ENCODE measurements at regions not wholly inside any gene's neighbourhood (a gene's known extent, or its start where the extent isn't known, plus 50 kb on each side); places are given as distances from the start of the nearest gene placed in this dataset.
"Not testable (repeated sequence)": the region's sequence is repeated elsewhere in the genome, so short reads cannot be mapped to it uniquely, and the experiment has no call there.

GRCh38 chr3:137694836-137695235 lies 69.3 kb upstream of the SOX14 start:
- Histone ChIP-seq H3K27me3 (ENCODE audit: insufficient read depth, low read depth, severe bottlenecking) (no peaks in the 10 kb centered on the region), H3K9me3 (ENCODE audit: severe bottlenecking) (no peaks in the 10 kb centered on the region), H3K27ac (no peak overlapping the region), H3K36me3 (no peaks in the 10 kb centered on the region), H3K4me3 (ENCODE audit: low read depth, low read length) (no peak overlapping the region)
- no peak for DNase-seq
- no peak for TF ChIP-seq CTCF (IDR thresholded peaks at IDR 0.05; ENCODE audit: low read depth, low read length)

GRCh38 chr3:137695351-137695750 lies 68.8 kb upstream of the SOX14 start:
- no peaks in the 10 kb centered on the region for H3K9me3 ChIP-seq (ENCODE audit: severe bottlenecking)
- H3K4me3 ChIP-seq (ENCODE audit: low read depth, low read length), result no peak overlapping the region
- no peak for TF ChIP-seq CTCF (IDR thresholded peaks at IDR 0.05; ENCODE audit: low read depth, low read length)
- no peaks in the 10 kb centered on the region for H3K27me3 ChIP-seq (ENCODE audit: insufficient read depth, low read depth, severe bottlenecking)
- H3K27ac ChIP-seq, result no peak overlapping the region
- DNase-seq, result no peak
- no peaks in the 10 kb centered on the region for H3K36me3 ChIP-seq

- Histone ChIP-seq H3K4me3 (ENCODE audit: low read depth, low read length) (no peak overlapping the region), H3K27ac (no peak overlapping the region), H3K27me3 (ENCODE audit: insufficient read depth, low read depth, severe bottlenecking) (no peaks in the 10 kb centered on the region), H3K36me3 (no peaks in the 10 kb centered on the region), H3K9me3 (ENCODE audit: severe bottlenecking) (no peaks in the 10 kb centered on the region)
- DNase-seq, result peak; percentile 59
- peak; percentile 64 for TF ChIP-seq CTCF (IDR thresholded peaks at IDR 0.05; ENCODE audit: low read depth, low read length)
Measured at GRCh38 chr3:137709011-137709601, 55.0 kb upstream of the SOX14 start.

- DNase-seq; H3K4me3 ChIP-seq (ENCODE audit: low read depth, low read length); H3K9me3 ChIP-seq (ENCODE audit: severe bottlenecking); H3K27me3 ChIP-seq (ENCODE audit: insufficient read depth, low read depth, severe bottlenecking); H3K36me3 ChIP-seq; H3K27ac ChIP-seq: not testable (repeated sequence)
Measured at GRCh38 chr3:137713965-137714364, 50.1 kb upstream of the SOX14 start.
